ENCODE measurements at regions not wholly inside any gene's neighbourhood (a gene's known extent, or its start where the extent isn't known, plus 50 kb on each side); places are given as distances from the start of the nearest gene placed in this dataset.
A peak's percentile ranks its signal among the peaks of the same experiment; 100 is the strongest.

DNA sequence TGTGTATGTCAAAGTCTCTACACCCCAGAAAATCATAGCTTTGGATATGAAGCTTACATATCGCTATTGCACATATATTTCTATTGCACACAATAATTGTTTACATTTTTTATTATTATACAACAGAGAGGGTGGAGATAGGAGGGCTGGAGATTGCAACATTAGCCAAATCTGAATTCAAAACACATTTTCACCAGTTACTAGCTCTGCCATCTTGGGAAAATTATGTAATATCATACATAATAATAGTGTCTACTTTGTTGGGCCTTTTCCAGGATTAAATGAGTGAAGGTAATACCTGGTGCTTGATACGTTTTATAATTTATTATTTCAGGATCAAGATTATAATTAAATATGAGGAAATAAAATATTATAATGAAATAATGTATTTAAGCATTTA, 507.4 kb upstream of the TBX3 start:
- H3K27ac Mint-ChIP-seq = no peak overlapping the region
- peaks cover 12% of the 10 kb centered on the region for H3K9me3 Mint-ChIP-seq
- peaks cover 19% of the 10 kb centered on the region for H3K4me1 Mint-ChIP-seq
- TF ChIP-seq, protein P1, sequence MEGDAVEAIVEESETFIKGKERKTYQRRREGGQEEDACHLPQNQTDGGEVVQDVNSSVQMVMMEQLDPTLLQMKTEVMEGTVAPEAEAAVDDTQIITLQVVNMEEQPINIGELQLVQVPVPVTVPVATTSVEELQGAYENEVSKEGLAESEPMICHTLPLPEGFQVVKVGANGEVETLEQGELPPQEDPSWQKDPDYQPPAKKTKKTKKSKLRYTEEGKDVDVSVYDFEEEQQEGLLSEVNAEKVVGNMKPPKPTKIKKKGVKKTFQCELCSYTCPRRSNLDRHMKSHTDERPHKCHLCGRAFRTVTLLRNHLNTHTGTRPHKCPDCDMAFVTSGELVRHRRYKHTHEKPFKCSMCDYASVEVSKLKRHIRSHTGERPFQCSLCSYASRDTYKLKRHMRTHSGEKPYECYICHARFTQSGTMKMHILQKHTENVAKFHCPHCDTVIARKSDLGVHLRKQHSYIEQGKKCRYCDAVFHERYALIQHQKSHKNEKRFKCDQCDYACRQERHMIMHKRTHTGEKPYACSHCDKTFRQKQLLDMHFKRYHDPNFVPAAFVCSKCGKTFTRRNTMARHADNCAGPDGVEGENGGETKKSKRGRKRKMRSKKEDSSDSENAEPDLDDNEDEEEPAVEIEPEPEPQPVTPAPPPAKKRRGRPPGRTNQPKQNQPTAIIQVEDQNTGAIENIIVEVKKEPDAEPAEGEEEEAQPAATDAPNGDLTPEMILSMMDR (IDR thresholded peaks at IDR 0.05; ENCODE audit: unreplicated experiment in 3 of 3) = no peak
- H3K4me3 Mint-ChIP-seq = no peak overlapping the region
- H3K36me3 Mint-ChIP-seq (ENCODE audit: low read depth) = no peaks in the 10 kb centered on the region
- H3K27me3 Mint-ChIP-seq (ENCODE audit: low read depth) = no peaks in the 10 kb centered on the region

DNA sequence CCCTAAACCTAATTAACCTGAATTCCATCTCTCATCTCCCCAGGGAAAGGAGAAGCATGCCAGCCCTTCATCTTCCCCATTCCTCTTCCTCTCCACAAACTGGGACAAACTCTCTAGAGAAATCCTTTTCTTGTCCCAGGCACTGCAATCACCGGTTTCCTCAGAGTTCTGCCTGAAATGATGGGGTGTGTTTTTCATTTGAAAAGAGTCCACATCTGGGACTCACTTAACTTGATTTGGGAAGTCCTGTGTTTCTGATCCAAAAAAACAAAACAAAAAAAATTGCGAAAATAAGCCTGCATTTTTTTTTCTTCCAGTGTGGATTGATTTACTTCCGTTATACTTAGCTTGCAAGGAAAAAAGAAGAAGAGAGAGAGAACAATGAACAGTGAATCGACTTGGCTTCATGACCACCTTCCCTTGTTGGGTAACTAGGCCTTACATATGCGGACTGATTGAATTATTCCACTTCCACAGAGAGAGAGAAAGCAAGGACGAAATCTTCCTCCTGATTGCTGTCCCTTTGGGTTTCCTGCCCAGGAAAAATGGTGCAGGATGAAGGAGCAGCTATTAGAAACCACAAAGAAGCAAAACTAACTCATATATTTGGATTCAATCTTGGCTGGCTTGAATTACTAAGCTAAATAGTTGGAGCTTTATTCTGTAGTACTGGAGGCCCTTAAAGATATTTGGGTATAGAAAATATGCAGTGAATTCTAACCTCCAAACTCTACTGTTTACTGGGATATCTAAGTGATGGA, 506.2 kb upstream of the TBX3 start:
- H3K9me3 Mint-ChIP-seq = peaks cover 12% of the 10 kb centered on the region
- no peak overlapping the region for H3K4me3 Mint-ChIP-seq
- no peaks in the 10 kb centered on the region for H3K27me3 Mint-ChIP-seq (ENCODE audit: low read depth)
- peak overlapping the region in 2 of 3 experiments; percentile 51 to 73 for H3K27ac Mint-ChIP-seq
- no peaks in the 10 kb centered on the region for H3K36me3 Mint-ChIP-seq (ENCODE audit: low read depth)
- TF ChIP-seq, protein P1 (IDR thresholded peaks at IDR 0.05; ENCODE audit: unreplicated experiment in 3 of 3) = no peak
- H3K4me1 Mint-ChIP-seq = peaks cover 19% of the 10 kb centered on the region

DNA sequence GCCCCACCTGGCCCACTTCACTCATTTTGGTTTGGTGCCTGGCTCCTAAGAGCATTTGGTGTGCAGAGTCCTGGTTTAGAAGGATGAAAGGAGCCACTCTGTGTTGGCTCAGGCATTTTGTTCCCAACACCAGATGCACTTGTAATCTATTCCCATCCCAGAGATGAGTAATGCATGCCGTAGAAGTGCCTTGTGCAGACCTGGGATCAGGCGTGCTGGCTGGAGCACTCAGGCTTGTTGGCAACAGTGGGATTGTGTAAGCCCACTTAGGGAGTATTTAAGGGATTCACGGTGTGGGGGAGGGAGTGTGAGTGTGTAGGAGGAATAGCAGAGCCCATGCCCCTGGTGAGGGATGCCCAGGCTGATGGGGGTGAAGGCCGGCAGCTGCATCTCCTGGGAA, 501.5 kb upstream of the TBX3 start:
- H3K4me3 Mint-ChIP-seq = no peak overlapping the region
- peaks cover 11% of the 10 kb centered on the region for H3K4me1 Mint-ChIP-seq
- H3K9me3 Mint-ChIP-seq = peaks cover 14% of the 10 kb centered on the region
- TF ChIP-seq, protein P1 (IDR thresholded peaks at IDR 0.05; ENCODE audit: unreplicated experiment in 3 of 3) = no peak
- no peaks in the 10 kb centered on the region for H3K27me3 Mint-ChIP-seq (ENCODE audit: low read depth)
- H3K27ac Mint-ChIP-seq = no peak overlapping the region
- no peaks in the 10 kb centered on the region for H3K36me3 Mint-ChIP-seq (ENCODE audit: low read depth)

DNA sequence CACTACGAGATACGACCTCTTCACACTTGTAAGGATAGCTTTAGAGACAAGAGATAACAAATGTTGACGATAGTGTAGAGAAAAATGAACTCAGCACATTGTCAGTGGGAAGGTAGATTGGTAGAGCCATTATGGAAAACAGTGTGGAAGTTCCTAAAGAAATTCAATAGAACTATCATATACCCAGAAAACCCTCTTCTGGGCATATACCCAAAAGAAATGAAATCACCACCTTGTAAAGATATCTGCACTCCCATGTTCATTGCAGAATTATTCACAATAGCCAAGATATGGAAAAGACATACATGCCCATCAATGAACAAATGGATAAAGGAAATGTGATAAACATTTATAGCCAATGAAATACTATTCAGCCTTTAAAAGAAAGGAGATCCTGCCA, 499.8 kb upstream of the TBX3 start:
- H3K27me3 Mint-ChIP-seq (ENCODE audit: low read depth) = no peaks in the 10 kb centered on the region
- H3K36me3 Mint-ChIP-seq (ENCODE audit: low read depth) = no peaks in the 10 kb centered on the region
- TF ChIP-seq, protein P1 (IDR thresholded peaks at IDR 0.05; ENCODE audit: unreplicated experiment in 3 of 3) = no peak
- no peak overlapping the region for H3K4me3 Mint-ChIP-seq
- no peak overlapping the region for H3K27ac Mint-ChIP-seq
- H3K4me1 Mint-ChIP-seq = no peaks in the 10 kb centered on the region
- H3K9me3 Mint-ChIP-seq = peaks cover 14% of the 10 kb centered on the region

DNA sequence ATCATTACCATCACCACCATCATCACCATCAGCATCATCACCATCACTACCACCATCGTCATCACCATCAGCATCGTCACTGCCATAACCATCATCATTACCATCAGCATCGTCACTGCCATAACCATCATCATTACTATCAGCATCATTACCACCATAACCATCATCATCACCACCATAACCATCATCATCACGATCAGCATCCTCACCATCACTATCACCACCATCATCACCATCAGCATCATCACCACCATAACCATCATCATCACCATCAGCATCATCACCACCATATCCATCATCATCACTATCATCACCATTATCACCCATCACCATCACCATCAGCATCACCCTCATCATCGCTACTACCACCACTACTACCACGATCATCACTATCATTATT, 493.9 kb upstream of the TBX3 start:
- H3K27me3 Mint-ChIP-seq (ENCODE audit: low read depth) = no peaks in the 10 kb centered on the region
- H3K4me1 Mint-ChIP-seq = peaks cover 30% of the 10 kb centered on the region

More for the DNA sequence above, 493.9 kb upstream of the TBX3 start:
- TF ChIP-seq, protein P1 (IDR thresholded peaks at IDR 0.05; ENCODE audit: unreplicated experiment in 3 of 3) = no peak
- Mint-ChIP-seq H3K27ac (no peak overlapping the region), H3K4me3 (no peak overlapping the region), H3K9me3 (no peaks in the 10 kb centered on the region), H3K36me3 (ENCODE audit: low read depth) (no peaks in the 10 kb centered on the region)
